ENCODE measurements at regions not wholly inside any gene's neighbourhood (a gene's known extent, or its start where the extent isn't known, plus 50 kb on each side); places are given as distances from the start of the nearest gene placed in this dataset.

DNA sequence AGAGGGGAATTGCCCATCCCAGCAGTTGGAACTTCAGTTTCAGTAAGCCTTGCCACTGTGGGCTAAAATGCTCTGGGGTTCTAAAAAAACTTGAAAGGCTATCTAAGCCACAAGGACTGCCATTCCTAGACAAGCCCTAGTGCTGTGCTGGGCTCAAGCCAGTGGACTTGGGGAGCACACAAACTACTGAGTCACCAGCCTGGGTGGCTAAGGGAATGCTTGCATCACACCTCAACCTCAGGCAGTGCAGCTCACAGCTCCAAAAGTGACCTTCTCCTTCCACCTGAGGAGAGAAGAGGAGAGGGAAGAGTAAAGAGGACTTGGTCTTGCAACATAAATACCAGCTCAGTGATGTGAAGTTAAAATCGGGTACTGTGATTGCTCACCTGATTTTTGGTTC lies 116.7 kb upstream of the GLRA2 start:
- TF ChIP-seq, protein P1, sequence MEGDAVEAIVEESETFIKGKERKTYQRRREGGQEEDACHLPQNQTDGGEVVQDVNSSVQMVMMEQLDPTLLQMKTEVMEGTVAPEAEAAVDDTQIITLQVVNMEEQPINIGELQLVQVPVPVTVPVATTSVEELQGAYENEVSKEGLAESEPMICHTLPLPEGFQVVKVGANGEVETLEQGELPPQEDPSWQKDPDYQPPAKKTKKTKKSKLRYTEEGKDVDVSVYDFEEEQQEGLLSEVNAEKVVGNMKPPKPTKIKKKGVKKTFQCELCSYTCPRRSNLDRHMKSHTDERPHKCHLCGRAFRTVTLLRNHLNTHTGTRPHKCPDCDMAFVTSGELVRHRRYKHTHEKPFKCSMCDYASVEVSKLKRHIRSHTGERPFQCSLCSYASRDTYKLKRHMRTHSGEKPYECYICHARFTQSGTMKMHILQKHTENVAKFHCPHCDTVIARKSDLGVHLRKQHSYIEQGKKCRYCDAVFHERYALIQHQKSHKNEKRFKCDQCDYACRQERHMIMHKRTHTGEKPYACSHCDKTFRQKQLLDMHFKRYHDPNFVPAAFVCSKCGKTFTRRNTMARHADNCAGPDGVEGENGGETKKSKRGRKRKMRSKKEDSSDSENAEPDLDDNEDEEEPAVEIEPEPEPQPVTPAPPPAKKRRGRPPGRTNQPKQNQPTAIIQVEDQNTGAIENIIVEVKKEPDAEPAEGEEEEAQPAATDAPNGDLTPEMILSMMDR (tag by site-specific recombination; IDR thresholded peaks at IDR 0.05), result no peak
- TF ChIP-seq ZNF514 (tag by site-specific recombination; IDR thresholded peaks at IDR 0.05), result no peak

Data from HEK293 (cell line).